ENCODE measurements at regions not wholly inside any gene's neighbourhood (a gene's known extent, or its start where the extent isn't known, plus 50 kb on each side); places are given as distances from the start of the nearest gene placed in this dataset.
"Not testable (repeated sequence)": the region's sequence is repeated elsewhere in the genome, so short reads cannot be mapped to it uniquely, and the experiment has no call there.

DNA sequence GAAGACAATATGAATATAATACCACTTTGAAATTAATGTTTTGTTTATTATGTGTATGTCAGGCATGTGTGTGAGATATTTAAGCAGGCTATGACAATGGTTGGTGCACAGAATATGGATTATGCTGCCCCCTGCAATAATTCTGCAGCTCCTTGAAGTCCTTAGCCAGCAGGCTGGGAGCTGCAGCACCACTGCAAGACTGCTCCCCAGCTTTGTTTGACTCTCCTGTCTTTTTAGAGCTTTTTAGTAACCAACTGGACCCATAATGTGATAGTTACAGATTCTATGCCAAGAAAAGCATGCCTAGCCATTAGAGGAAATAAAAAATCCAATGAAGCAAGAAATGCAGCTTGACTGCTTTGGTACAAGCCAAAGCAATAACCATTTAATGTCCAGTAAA is 535.1 kb downstream of the TMEM135 start:
- no peak overlapping the region for H3K4me3 Mint-ChIP-seq
- no peaks in the 10 kb centered on the region for H3K9me3 Mint-ChIP-seq
- no peaks in the 10 kb centered on the region for H3K27me3 Mint-ChIP-seq
- H3K36me3 Mint-ChIP-seq (ENCODE audit: low read depth), result no peaks in the 10 kb centered on the region
- POLR2A ChIA-PET, result no interaction called here
- no peak overlapping the region for H3K27ac Mint-ChIP-seq
- CTCF ChIA-PET, result no interaction called here
- no peaks in the 10 kb centered on the region for H3K4me1 Mint-ChIP-seq
- no peak for DNase-seq

DNA sequence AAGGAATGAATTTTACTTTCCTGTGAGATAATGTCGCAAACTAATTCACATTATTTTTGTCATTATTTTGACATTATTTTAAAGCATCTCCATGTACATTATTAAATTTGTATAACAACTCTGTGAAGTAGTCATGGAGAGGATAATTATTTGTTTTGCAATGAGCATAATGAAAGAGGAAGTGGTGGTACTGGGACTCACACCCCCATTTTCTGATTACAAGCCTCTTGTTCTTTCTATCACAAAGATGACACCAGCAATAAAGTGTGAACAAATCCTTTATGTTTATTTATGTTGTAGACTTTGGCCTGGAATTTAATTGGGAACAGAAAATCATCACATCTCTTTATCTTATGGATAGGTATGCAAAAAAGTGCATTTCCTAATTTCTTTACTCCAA is 522.6 kb downstream of the TMEM135 start:
- H3K27ac Mint-ChIP-seq, result no peak overlapping the region
- DNase-seq, result no peak
- H3K4me3 Mint-ChIP-seq, result no peak overlapping the region
- no peaks in the 10 kb centered on the region for H3K36me3 Mint-ChIP-seq (ENCODE audit: low read depth)
- H3K27me3 Mint-ChIP-seq, result no peaks in the 10 kb centered on the region
- ChIA-PET CTCF (no interaction called here), POLR2A (no interaction called here)
- H3K9me3 Mint-ChIP-seq, result peaks cover 2% of the 10 kb centered on the region
- no peaks in the 10 kb centered on the region for H3K4me1 Mint-ChIP-seq

DNA sequence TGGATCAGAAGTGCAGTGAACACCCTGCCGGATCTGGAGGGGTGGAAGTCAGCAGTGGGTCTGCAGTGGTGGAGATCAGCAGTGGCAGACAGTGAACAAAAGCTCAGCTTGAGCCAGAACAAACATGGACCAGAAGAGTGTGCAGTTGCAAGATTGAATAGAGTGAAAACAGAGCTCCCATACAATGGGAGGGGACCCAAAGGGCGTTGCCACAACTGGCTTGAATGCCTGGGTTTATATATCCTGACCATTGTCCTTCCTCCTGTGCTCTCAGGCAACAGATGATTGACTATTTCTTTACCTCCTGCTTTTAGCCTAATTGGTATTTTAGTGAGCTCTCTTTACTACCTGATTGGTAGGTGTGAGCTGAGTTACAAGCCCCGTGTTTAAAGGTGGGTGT is 522.1 kb downstream of the TMEM135 start:
- H3K9me3 Mint-ChIP-seq; H3K4me3 Mint-ChIP-seq; H3K36me3 Mint-ChIP-seq (ENCODE audit: low read depth); POLR2A ChIA-PET; H3K27ac Mint-ChIP-seq; DNase-seq; CTCF ChIA-PET; H3K4me1 Mint-ChIP-seq; H3K27me3 Mint-ChIP-seq: not testable (repeated sequence)

DNA sequence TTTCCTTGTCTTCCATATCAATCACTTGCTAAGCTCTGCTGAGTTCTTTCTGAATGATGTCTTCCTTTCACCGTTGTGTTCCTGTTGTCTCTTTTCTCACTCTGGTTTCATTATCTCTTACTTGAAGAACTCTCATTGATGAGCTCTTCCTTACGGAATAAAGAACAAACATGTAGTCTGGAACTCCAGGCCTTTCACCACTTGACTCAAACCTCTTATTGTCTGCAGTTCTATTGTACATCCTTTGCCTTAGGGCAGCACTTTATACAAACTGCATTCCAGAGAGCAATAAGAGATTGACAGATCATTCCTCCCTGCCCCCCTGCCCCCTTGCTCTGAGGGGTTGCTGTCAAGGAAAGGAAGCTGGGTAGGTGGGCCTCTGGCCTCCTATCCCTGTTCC is 517.4 kb downstream of the TMEM135 start:
- H3K9me3 Mint-ChIP-seq, result peaks cover 3% of the 10 kb centered on the region
- H3K27ac Mint-ChIP-seq, result no peak overlapping the region
- H3K4me1 Mint-ChIP-seq, result no peaks in the 10 kb centered on the region
- no peak for DNase-seq
- CTCF ChIA-PET, result no interaction called here
- no peaks in the 10 kb centered on the region for H3K27me3 Mint-ChIP-seq
- POLR2A ChIA-PET, result no interaction called here
- no peak overlapping the region for H3K4me3 Mint-ChIP-seq
- H3K36me3 Mint-ChIP-seq (ENCODE audit: low read depth), result no peaks in the 10 kb centered on the region

DNA sequence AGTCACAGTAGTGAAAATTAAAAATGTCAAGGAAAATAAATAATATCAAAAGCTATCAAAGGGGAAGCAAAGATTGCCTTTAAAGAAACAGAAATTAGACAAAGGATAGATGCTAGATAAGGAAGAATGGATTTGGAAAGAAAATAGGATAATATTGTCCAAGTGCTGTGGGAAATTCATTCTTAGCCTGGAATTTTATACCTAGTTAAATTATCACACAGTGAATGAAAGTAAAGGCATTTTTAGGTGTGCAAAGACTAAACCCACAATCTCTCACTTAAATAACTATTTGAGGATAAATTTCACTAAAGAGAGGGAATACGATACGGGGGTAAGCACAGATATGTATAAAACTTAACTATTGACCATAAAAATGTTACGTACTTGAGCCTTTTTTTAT is 511.1 kb downstream of the TMEM135 start:
- ChIA-PET POLR2A (no interaction called here), CTCF (no interaction called here)
- H3K9me3 Mint-ChIP-seq, result peaks cover 21% of the 10 kb centered on the region
- H3K27ac Mint-ChIP-seq, result no peak overlapping the region
- H3K4me1 Mint-ChIP-seq, result no peaks in the 10 kb centered on the region
- DNase-seq, result no peak
- H3K27me3 Mint-ChIP-seq, result no peaks in the 10 kb centered on the region
- H3K4me3 Mint-ChIP-seq, result no peak overlapping the region
- no peaks in the 10 kb centered on the region for H3K36me3 Mint-ChIP-seq (ENCODE audit: low read depth)

DNA sequence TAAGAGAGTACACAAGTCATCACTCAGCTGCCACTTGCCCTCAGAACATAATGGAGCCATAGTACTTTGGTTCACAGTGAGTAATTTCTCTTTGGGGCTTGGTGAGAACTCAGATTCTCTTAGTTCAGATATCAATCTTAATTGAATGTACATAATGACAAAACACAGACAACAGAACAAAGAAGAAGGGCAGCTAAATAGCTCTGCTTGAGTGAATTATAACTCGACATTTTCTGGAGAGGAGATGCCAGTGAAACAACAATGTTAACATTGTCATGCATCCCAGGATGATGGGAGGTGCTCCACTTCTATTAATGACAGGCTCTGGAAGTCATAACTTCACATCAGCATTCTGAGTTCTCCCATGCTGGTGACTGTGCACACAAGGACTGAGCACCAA is 508.1 kb downstream of the TMEM135 start:
- Mint-ChIP-seq H3K9me3 (peaks cover 36% of the 10 kb centered on the region), H3K27ac (no peak overlapping the region)
- CTCF ChIA-PET, result interaction anchor here (0.6 kb wide), 1 partner anchor 82 kb away, joined by 8 read pairs; no protein-coding TSS in a partner anchor

DNA sequence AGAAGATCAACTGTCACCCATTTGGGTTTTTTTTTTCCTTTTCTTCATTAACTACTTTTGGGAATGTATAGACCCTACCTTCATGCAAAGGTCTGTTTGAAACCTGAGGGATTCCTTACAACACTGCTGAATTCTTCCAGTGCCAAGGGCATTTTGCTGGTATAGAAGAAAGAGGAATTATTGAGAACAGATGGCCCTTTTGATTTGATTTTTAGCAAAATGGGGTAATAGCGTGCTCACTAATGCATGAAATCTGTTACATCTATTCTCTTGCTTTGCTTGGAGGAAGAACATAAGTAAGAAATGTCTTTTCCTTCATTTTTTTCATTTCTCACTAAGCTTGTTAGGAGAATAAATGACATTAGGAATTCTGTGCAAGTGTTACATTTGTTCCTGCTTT is 501.9 kb downstream of the TMEM135 start:
- Mint-ChIP-seq H3K27me3 (no peaks in the 10 kb centered on the region), H3K27ac (no peak overlapping the region), H3K4me1 (no peaks in the 10 kb centered on the region), H3K4me3 (no peak overlapping the region), H3K9me3 (peaks cover 20% of the 10 kb centered on the region), H3K36me3 (ENCODE audit: low read depth) (no peaks in the 10 kb centered on the region)
- POLR2A ChIA-PET, result no interaction called here
- DNase-seq, result no peak
- CTCF ChIA-PET, result no interaction called here

More for the DNA sequence above, 508.1 kb downstream of the TMEM135 start:
- Mint-ChIP-seq H3K27me3 (no peaks in the 10 kb centered on the region), H3K36me3 (ENCODE audit: low read depth) (no peaks in the 10 kb centered on the region), H3K4me1 (no peaks in the 10 kb centered on the region), H3K4me3 (no peak overlapping the region)
- no peak for DNase-seq
- POLR2A ChIA-PET, result no interaction called here

DNA sequence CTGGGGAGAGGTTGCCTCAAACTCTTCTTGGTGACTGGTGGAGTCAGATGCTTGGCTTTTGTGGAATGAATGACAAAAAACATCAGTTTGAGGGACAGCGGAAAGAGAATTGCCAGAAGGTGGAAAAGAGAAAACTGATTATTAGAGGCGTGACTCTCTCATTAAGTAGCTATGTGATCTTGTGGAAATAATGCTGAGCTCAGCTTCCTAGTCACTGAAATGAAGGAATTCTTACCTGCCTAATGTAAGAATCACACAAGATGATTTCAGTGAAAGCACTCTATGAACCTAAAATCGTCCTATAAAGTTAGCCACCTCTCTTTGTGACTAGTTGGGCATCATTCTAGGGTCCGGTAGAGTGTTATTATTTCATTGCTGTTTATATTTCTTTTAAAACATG is 498.8 kb downstream of the TMEM135 start:
- no peak overlapping the region for H3K4me3 Mint-ChIP-seq
- no peaks in the 10 kb centered on the region for H3K9me3 Mint-ChIP-seq
- no peaks in the 10 kb centered on the region for H3K36me3 Mint-ChIP-seq (ENCODE audit: low read depth)
- no peaks in the 10 kb centered on the region for H3K27me3 Mint-ChIP-seq
- no peak overlapping the region for H3K27ac Mint-ChIP-seq
- no peaks in the 10 kb centered on the region for H3K4me1 Mint-ChIP-seq
- DNase-seq, result no peak
- ChIA-PET POLR2A (no interaction called here), CTCF (no interaction called here)

DNA sequence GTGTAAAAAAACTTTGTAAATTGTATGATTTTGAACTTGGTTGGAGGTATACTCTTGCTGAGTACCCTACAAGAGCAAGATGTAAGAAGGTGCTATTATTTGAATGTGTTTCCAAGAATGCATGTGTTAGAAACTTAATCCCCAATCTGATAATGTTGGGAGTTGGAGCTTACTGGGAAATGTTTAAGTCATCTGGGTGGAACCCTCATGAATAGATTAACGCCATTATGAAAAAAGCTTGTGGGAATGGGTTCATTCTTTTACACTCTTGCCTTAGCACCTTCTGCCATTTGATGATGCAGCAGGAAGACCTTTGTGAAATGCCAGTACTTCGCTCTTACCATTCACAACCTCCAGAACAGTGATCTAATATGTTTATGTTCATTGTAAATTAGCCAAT is 498.3 kb downstream of the TMEM135 start:
- Mint-ChIP-seq H3K9me3 (no peaks in the 10 kb centered on the region), H3K27me3 (no peaks in the 10 kb centered on the region), H3K27ac (no peak overlapping the region), H3K4me3 (no peak overlapping the region), H3K36me3 (ENCODE audit: low read depth) (no peaks in the 10 kb centered on the region), H3K4me1 (no peaks in the 10 kb centered on the region)
- no peak for DNase-seq
- ChIA-PET CTCF (no interaction called here), POLR2A (no interaction called here)

DNA sequence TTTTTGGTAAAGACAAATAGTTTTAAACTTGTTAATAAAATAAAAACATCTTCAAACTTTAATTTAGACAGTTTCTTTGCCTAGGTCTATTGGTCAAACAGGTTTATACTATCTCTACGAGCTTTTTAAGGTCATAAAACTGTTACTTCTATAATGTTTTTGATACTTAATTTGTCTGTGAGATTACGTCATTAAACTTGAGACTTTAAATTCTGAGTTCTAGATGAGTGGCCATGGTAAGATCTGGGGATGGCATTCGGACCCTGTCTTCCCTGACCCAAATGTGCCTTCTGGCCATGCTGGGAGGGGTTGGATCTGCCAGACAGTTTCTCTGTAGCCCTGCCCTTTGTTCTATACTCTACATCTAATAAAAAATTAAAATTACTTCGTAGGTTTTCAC is 497.8 kb downstream of the TMEM135 start:
- DNase-seq, result no peak
- Mint-ChIP-seq H3K4me3 (no peak overlapping the region), H3K27ac (no peak overlapping the region), H3K4me1 (no peaks in the 10 kb centered on the region), H3K27me3 (no peaks in the 10 kb centered on the region), H3K9me3 (no peaks in the 10 kb centered on the region), H3K36me3 (ENCODE audit: low read depth) (no peaks in the 10 kb centered on the region)
- POLR2A ChIA-PET, result no interaction called here
- CTCF ChIA-PET, result no interaction called here

DNA sequence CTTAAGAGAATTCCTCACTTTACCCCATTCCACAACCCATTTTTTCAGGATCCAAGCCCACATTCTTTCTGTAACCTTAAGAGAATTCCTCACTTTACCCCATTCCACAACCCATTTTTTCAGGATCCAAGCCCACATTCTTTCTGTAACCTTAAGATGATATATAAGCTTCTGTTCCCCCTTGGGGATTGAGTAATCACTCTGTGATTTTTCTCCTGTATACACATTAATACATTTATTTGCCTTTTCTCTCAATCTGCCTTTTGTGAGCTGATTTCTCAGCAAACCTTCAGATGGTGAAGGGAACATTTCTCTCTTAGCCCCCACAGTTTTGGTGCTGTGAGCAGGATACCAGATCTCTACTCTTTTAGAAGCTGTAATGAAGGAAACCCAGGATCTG is 494.1 kb downstream of the TMEM135 start:
- H3K27ac Mint-ChIP-seq; DNase-seq; POLR2A ChIA-PET; H3K9me3 Mint-ChIP-seq; H3K27me3 Mint-ChIP-seq; H3K4me1 Mint-ChIP-seq; CTCF ChIA-PET; H3K36me3 Mint-ChIP-seq (ENCODE audit: low read depth); H3K4me3 Mint-ChIP-seq: not testable (repeated sequence)

DNA sequence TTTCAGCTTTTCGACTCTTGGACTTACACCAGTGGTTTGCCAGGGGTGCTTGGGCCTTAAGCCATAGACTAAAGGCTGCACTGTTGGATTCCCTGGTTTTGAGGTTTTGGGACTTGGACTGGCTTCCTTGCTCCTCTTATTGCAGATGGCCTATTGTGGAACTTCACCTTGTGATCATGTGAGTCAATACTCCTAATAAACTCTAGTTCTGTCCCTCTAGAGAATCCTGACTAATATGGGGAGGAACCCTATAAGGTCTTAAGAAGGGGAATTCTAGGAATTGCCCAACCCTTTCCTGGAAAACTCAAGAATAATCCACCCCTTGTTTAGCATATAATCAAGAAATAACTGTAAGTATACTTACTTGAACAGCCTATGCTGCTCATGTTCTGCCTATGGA is 491.8 kb downstream of the TMEM135 start:
- POLR2A ChIA-PET, result interaction anchor here (0.6 kb wide), 1 partner anchor 37 kb away, joined by 5 read pairs; no protein-coding TSS in a partner anchor
- H3K27me3 Mint-ChIP-seq, result no peaks in the 10 kb centered on the region
- no peaks in the 10 kb centered on the region for H3K36me3 Mint-ChIP-seq (ENCODE audit: low read depth)
- H3K9me3 Mint-ChIP-seq, result no peaks in the 10 kb centered on the region
- H3K27ac Mint-ChIP-seq, result no peak overlapping the region
- H3K4me3 Mint-ChIP-seq, result no peak overlapping the region
- CTCF ChIA-PET, result no interaction called here
- H3K4me1 Mint-ChIP-seq, result no peaks in the 10 kb centered on the region
- DNase-seq, result no peak

DNA sequence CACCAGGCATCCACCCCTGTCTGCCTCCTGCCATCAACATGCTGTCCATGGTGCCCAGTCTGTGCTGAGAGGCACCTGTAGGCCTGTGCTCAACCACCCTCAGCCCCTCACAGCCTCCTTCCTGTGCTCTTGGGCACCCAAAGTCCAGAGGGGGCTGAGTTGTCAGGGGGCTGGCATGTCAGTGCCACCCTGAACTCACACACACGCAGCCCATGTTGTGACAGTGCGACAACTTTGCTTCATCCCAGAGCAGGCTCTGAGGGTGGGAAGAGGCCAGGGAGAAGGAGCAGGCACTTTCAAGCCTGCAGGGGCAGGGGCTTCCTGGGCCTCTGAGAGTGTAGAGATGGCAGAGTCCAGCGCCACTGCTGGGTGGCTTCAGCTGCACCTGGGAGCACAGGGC is 491.0 kb downstream of the TMEM135 start:
- H3K36me3 Mint-ChIP-seq (ENCODE audit: low read depth), result no peaks in the 10 kb centered on the region

DNA sequence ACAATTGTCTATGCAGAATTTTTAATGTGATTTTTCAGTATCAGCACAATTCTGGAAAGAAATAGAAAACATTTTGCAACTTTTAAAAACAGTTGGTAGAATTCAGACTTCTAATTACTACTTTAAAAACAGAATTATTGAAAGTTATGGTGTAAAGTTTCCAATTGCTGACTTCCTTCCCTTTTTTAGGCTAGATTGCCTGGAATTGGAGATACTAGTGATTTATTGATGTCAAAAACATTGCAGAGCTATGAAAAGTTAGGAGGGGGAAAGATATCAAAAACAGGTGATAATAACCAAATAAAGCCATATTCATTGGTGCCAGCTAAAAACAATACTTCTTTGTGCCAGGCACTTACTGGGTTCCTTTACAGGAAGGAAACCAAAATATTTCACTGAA is 485.5 kb downstream of the TMEM135 start:
- Mint-ChIP-seq H3K9me3 (peaks cover 3% of the 10 kb centered on the region), H3K27ac (no peak overlapping the region), H3K4me3 (no peak overlapping the region), H3K36me3 (ENCODE audit: low read depth) (no peaks in the 10 kb centered on the region), H3K4me1 (no peaks in the 10 kb centered on the region), H3K27me3 (no peaks in the 10 kb centered on the region)
- CTCF ChIA-PET, result no interaction called here
- no peak for DNase-seq
- POLR2A ChIA-PET, result no interaction called here

More for the DNA sequence above, 491.0 kb downstream of the TMEM135 start:
- no peak for DNase-seq
- Mint-ChIP-seq H3K27me3 (no peaks in the 10 kb centered on the region), H3K27ac (no peak overlapping the region), H3K4me3 (no peak overlapping the region), H3K9me3 (peaks cover 3% of the 10 kb centered on the region), H3K4me1 (no peaks in the 10 kb centered on the region)
- ChIA-PET CTCF (no interaction called here), POLR2A (no interaction called here)

DNA sequence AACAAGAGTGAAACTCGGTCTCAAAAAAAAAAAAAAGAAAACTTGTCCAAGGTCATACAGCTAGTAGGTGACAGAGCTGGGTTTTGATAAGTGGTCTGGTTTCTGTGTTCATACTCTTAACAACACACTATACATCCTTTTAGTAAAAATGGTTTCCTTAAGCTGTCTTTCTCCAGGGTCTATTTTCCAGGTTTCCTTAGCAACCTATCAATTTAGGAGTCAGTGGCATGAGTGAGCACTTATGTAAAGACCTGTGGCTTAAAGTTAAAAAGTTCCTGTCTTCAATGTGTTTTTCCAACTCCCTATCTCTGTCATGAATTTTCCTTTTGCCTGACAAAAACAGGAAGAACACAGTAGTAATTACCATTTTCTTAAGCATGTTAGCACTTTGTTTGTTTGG is 480.5 kb downstream of the TMEM135 start:
- no peaks in the 10 kb centered on the region for H3K27me3 Mint-ChIP-seq
- ChIA-PET POLR2A (no interaction called here), CTCF (no interaction called here)
- no peaks in the 10 kb centered on the region for H3K9me3 Mint-ChIP-seq
- DNase-seq, result no peak
- no peak overlapping the region for H3K27ac Mint-ChIP-seq
- H3K4me1 Mint-ChIP-seq, result no peaks in the 10 kb centered on the region
- H3K4me3 Mint-ChIP-seq, result no peak overlapping the region
- no peaks in the 10 kb centered on the region for H3K36me3 Mint-ChIP-seq (ENCODE audit: low read depth)

Data from activated CD4-positive, alpha-beta T cell treated with anti-CD3 and anti-CD28 coated beads, Interleukin-2, amount 10 ng/mL, durations not matched to agents 7 days and 5 days (primary cell).